Endothelial cell of umbilical vein (primary cell): ENCODE measurements at regions not wholly inside any gene's neighbourhood (a gene's known extent, or its start where the extent isn't known, plus 50 kb on each side); places are given as distances from the start of the nearest gene placed in this dataset.
"Not testable (repeated sequence)": the region's sequence is repeated elsewhere in the genome, so short reads cannot be mapped to it uniquely, and the experiment has no call there.

Source experiments
- BruUV-seq: library from RNA; stranded (reverse); fragments of 400-500 nt; replicated peaks from 2 replicates; lab custom pipeline; 2021; lab: Mats Ljungman, UMichigan
- CTCF ChIA-PET: fragments of 300-600, 350-600 bp; sonication (Branson Sonifier 250); formaldehyde crosslinking; loops from one replicate; lab custom pipeline; 2021; ENCODE audit warnings: antibody characterized with exemption, inconsistent platforms; lab: Charles Lee
- POLR2A ChIA-PET: fragments of 300-600, 350-600 bp; sonication (Branson Sonifier 250); formaldehyde crosslinking; loops from one replicate; lab custom pipeline; 2021; ENCODE audit warnings: antibody characterized with exemption, inconsistent platforms; lab: Charles Lee
- DNase-seq: peaks from one replicate; pipeline ENCODE4 v3.0.0-alpha.2; 2011; ENCODE audit warnings: low read depth, low spot score
- FAIRE-seq: peaks from 2 replicates; lab custom pipeline; 2011; peaks lifted over from hg19 to GRCh38; lab: Jason Lieb, UNC
- H2AFZ ChIP-seq: 2 replicates; pipeline ENCODE4 v1.6.0; 2012; ENCODE audit warnings: low read depth, low read length, control low read depth, inconsistent platforms
- H3K27ac ChIP-seq: 2 replicates; pipeline ENCODE4 v1.5.1; 2011; ENCODE audit warnings: low read depth, mild to moderate bottlenecking, control low read depth, low read length, moderate library complexity; ENCODE audit not compliant: insufficient read depth
- H3K27me3 ChIP-seq, 2 experiments: 2 replicates each; pipeline versions ENCODE4 v1.6.0 to v1.6.1; 2011; ENCODE audit warnings: low read length in 2 of 2, mixed read lengths in 1 of 2; ENCODE audit not compliant: control insufficient read depth in 2 of 2, insufficient read depth in 2 of 2
- H3K36me3 ChIP-seq, 2 experiments: 2 replicates in 1 of 2; 3 replicates in 1 of 2; pipeline ENCODE4 v1.5.1; 2011; ENCODE audit warnings: low read length in 2 of 2, mild to moderate bottlenecking in 1 of 2, moderate library complexity in 1 of 2; ENCODE audit not compliant: control insufficient read depth in 2 of 2, insufficient read depth in 2 of 2; ENCODE audit errors: extremely low read depth in 1 of 2
- H3K4me1 ChIP-seq: 3 replicates; pipeline ENCODE4 v1.5.1; 2011; ENCODE audit warnings: mild to moderate bottlenecking, low read length; ENCODE audit not compliant: control insufficient read depth, insufficient read depth; ENCODE audit errors: extremely low read depth
- H3K4me2 ChIP-seq: 2 replicates; pipeline ENCODE4 v1.6.1; 2011; ENCODE audit warnings: low read length, control low read depth, mixed read lengths; ENCODE audit not compliant: insufficient read depth
- H3K4me3 ChIP-seq, 3 experiments: fragments of 200-600 bp in 1 of 3; sonication (generic), shearing (Covaris generic) in 1 of 3; replicated peaks in 1 of 3; 2 replicates each; pipeline ENCODE4 v1.5.1; 2011 to 2016; ENCODE audit warnings: control low read depth in 3 of 3, low read length in 3 of 3, mild to moderate bottlenecking in 2 of 3, inconsistent platforms in 1 of 3, low read depth in 1 of 3, moderate library complexity in 1 of 3; ENCODE audit not compliant: insufficient read depth in 1 of 3
- H3K79me2 ChIP-seq: 2 replicates; pipeline ENCODE4 v1.6.0; 2012; ENCODE audit warnings: low read length, inconsistent platforms; ENCODE audit not compliant: control insufficient read depth, insufficient read depth
- H3K9ac ChIP-seq: replicated peaks from 2 replicates; pipeline ENCODE3; 2011; ENCODE audit warnings: low read length, control low read depth; ENCODE audit not compliant: insufficient read depth; ENCODE audit errors: extremely low read depth
- H3K9me1 ChIP-seq: replicated peaks from 3 replicates; pipeline ENCODE4 v1.6.0; 2011; ENCODE audit warnings: mild to moderate bottlenecking, low read length; ENCODE audit not compliant: control insufficient read depth, insufficient read depth; ENCODE audit errors: extremely low read depth
- H3K9me3 ChIP-seq: replicated peaks from 2 replicates; pipeline ENCODE4 v1.5.1; 2012; ENCODE audit warnings: low read length, inconsistent platforms; ENCODE audit not compliant: control insufficient read depth, insufficient read depth
- H4K20me1 ChIP-seq: replicated peaks from 2 replicates; pipeline ENCODE3; 2011; ENCODE audit warnings: mild to moderate bottlenecking, low read length; ENCODE audit not compliant: control insufficient read depth, insufficient read depth; ENCODE audit errors: extremely low read depth
- GATA2 ChIP-seq: IDR thresholded peaks from 2 replicates; pipeline ENCODE4 v1.7.0; 2011; ENCODE audit warnings: low read depth, mild to moderate bottlenecking, moderate library complexity, mixed read lengths, low read length; ENCODE audit not compliant: insufficient read length, insufficient read depth
- JUN ChIP-seq: IDR thresholded peaks from 2 replicates; pipeline ENCODE4 v1.6.1; 2011; ENCODE audit warnings: borderline replicate concordance, low read depth; ENCODE audit not compliant: insufficient read length, insufficient read depth
- dilution Hi-C: fragments of 300-500 bp; cut with MboI; formaldehyde crosslinking; loops from one replicate; pipeline ENCODE4 v1.15.0; 2019; ENCODE audit warnings: low sequenced_read_pairs; ENCODE audit not compliant: extremely low pct_ligation_motif_present
- intact Hi-C: fragments of 100-400 bp; cut with micrococcal nuclease; formaldehyde crosslinking; loops from one replicate; pipeline ENCODE4 v1.10.0; 2022

GRCh38 chr20:48502016-48502415 lies 325.8 kb downstream of the PREX1 start:
- TF ChIP-seq GATA2 (no peak), JUN (no peak)

GRCh38 chr20:48500900-48501299 lies 326.9 kb downstream of the PREX1 start:
- H3K4me1 ChIP-seq, CTCF ChIA-PET, H2AFZ ChIP-seq, H3K9me3 ChIP-seq, H4K20me1 ChIP-seq, dilution Hi-C loops, intact Hi-C loops, H3K9me1 ChIP-seq, H3K27me3 ChIP-seq, POLR2A ChIA-PET, DNase-seq, FAIRE-seq, H3K4me2 ChIP-seq, H3K79me2 ChIP-seq, H3K36me3 ChIP-seq, BruUV-seq, H3K4me3 ChIP-seq, H3K9ac ChIP-seq, H3K27ac ChIP-seq: not testable (repeated sequence)

More at GRCh38 chr20:48502016-48502415, 325.8 kb downstream of the PREX1 start:
- H3K79me2 ChIP-seq: no peaks in the 10 kb centered on the region
- H3K4me2 ChIP-seq: no peak overlapping the region
- dilution Hi-C loops: no loop called here
- intact Hi-C loops: no loop called here
- no peak overlapping the region for H3K4me3 ChIP-seq
- FAIRE-seq: no peak
- H3K9me3 ChIP-seq: no peaks in the 10 kb centered on the region
- H3K27ac ChIP-seq: no peak overlapping the region
- DNase-seq: no peak
- no peaks in the 10 kb centered on the region for H4K20me1 ChIP-seq
- no peaks in the 10 kb centered on the region for H3K36me3 ChIP-seq
- H3K9ac ChIP-seq: no peak overlapping the region
- peaks cover 0 to 1% of the 10 kb centered on the region in 2 experiments for H3K27me3 ChIP-seq
- no peak overlapping the region for H2AFZ ChIP-seq
- no peaks in the 10 kb centered on the region for H3K4me1 ChIP-seq
- POLR2A ChIA-PET: no interaction called here
- CTCF ChIA-PET: no interaction called here
- BruUV-seq: no TSS peak
- H3K9me1 ChIP-seq: no peaks in the 10 kb centered on the region

GRCh38 chr20:48498939-48499338 lies 328.9 kb downstream of the PREX1 start:
- POLR2A ChIA-PET, H3K36me3 ChIP-seq, H3K9me3 ChIP-seq, BruUV-seq, H3K27ac ChIP-seq, intact Hi-C loops, dilution Hi-C loops, H4K20me1 ChIP-seq, H3K4me1 ChIP-seq, H3K79me2 ChIP-seq, FAIRE-seq, H2AFZ ChIP-seq, DNase-seq, H3K9ac ChIP-seq, H3K27me3 ChIP-seq, H3K4me3 ChIP-seq, H3K4me2 ChIP-seq, H3K9me1 ChIP-seq: not testable (repeated sequence)
- CTCF ChIA-PET: interaction anchor here (1.0 kb wide), 1 partner anchor 24 kb away, joined by 3 read pairs; no protein-coding TSS in a partner anchor

- H3K36me3 ChIP-seq, H4K20me1 ChIP-seq, FAIRE-seq, H3K79me2 ChIP-seq, CTCF ChIA-PET, BruUV-seq, H3K4me3 ChIP-seq, H2AFZ ChIP-seq, DNase-seq, H3K9me1 ChIP-seq, H3K4me2 ChIP-seq, H3K27me3 ChIP-seq, intact Hi-C loops, H3K4me1 ChIP-seq, POLR2A ChIA-PET, H3K9ac ChIP-seq, dilution Hi-C loops, H3K9me3 ChIP-seq, H3K27ac ChIP-seq: not testable (repeated sequence)
Observed at GRCh38 chr20:48498125-48498524, 329.7 kb downstream of the PREX1 start.
